HUES6 (cell line): ENCODE measurements at regions not wholly inside any gene's neighbourhood (a gene's known extent, or its start where the extent isn't known, plus 50 kb on each side); places are given as distances from the start of the nearest gene placed in this dataset.

ENCODE experiments used
- H3K27ac ChIP-seq: 2 replicates; pipeline ENCODE4 v1.7.0; 2013; ENCODE audit warnings: low read depth, mild to moderate bottlenecking, low read length, inconsistent platforms
- H3K27me3 ChIP-seq: 2 replicates; pipeline ENCODE4 v1.6.1; 2013; ENCODE audit warnings: low read length; ENCODE audit not compliant: control insufficient read depth, insufficient read depth
- H3K36me3 ChIP-seq: 2 replicates; pipeline ENCODE4 v1.6.1; 2013; ENCODE audit warnings: low read length; ENCODE audit not compliant: control insufficient read depth, insufficient read depth
- H3K4me1 ChIP-seq: 2 replicates; pipeline ENCODE4 v1.6.1; 2013; ENCODE audit warnings: low read length; ENCODE audit not compliant: control insufficient read depth, insufficient read depth
- H3K4me3 ChIP-seq: 2 replicates; pipeline ENCODE4 v1.5.1; 2013; ENCODE audit warnings: low read depth, low read length
- H3K9ac ChIP-seq: one replicate; pipeline ENCODE4 v1.6.1; 2013; ENCODE audit warnings: mild to moderate bottlenecking, low read length
- H3K9me3 ChIP-seq: 2 replicates; pipeline ENCODE4 v1.6.1; 2013; ENCODE audit warnings: low read depth, low read length; ENCODE audit not compliant: control insufficient read depth, insufficient read depth

DNA sequence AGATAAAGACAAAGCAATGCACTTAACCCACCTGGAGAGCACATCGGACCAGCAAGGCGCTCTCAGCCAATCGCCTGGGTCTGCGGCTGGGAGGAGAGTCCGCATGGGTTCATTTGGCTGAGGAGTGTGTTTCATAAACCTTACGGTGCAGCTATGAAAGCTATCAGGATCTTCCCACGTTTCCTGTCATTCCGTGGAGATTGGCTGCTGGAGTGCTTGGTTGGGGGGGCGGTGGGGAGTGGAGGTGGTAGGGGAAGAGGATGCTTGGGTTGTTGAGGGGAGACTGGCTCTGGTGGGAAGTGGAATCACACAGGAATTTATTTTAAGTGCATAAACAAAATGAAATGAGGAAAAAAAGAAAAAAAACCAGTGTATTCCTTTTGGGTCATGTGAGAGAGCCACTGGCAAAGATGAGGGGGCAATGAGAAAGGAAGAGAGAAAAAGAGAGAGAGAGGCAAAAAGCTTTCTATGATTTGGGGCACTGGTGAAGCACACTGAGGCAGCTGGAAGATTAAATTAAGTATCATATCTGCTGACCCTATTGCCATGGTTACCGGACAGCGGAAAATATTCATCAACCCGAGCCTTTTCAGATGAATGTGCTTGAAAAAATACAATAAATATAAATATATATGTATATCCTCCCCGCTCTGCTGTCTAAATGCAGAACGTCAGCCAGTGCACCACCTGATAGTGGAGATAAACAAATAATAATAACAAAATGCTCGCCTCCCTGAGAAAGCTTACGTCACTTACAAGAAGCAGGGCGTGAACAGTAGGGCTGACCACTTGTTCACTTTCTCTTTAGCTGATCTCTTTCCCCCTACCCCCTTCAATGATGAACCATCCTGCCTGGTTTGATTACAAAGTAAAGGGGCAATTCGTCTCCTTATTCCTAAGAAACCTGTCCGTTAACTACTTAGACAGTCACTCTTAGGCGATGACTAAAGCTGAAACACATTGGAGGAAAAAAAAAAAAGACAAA is 457.0 kb upstream of the ZFHX3 start:
- Histone ChIP-seq H3K27me3 (peaks cover 3% of the 10 kb centered on the region; the same call in 1 of the 2 replicates), H3K27ac (no peak overlapping the region), H3K4me1 (0 out of 2 replicates have a peak, but pooled peaks cover 3% of the 10 kb centered on the region), H3K4me3 (no peak overlapping the region), H3K36me3 (no peaks in the 10 kb centered on the region), H3K9ac (no peak overlapping the region), H3K9me3 (no peaks in the 10 kb centered on the region)

- H3K27ac ChIP-seq, result no peak overlapping the region
- H3K4me3 ChIP-seq, result no peak overlapping the region
- peaks cover 3% of the 10 kb centered on the region; the same call in 1 of the 2 replicates for H3K27me3 ChIP-seq
- H3K9me3 ChIP-seq, result no peaks in the 10 kb centered on the region
- H3K4me1 ChIP-seq, result 0 out of 2 replicates have a peak, but pooled peaks cover 3% of the 10 kb centered on the region
- H3K36me3 ChIP-seq, result no peaks in the 10 kb centered on the region
- no peak overlapping the region for H3K9ac ChIP-seq
Observed at GRCh38 chr16:73503093-73503492, 455.2 kb upstream of the ZFHX3 start.

DNA sequence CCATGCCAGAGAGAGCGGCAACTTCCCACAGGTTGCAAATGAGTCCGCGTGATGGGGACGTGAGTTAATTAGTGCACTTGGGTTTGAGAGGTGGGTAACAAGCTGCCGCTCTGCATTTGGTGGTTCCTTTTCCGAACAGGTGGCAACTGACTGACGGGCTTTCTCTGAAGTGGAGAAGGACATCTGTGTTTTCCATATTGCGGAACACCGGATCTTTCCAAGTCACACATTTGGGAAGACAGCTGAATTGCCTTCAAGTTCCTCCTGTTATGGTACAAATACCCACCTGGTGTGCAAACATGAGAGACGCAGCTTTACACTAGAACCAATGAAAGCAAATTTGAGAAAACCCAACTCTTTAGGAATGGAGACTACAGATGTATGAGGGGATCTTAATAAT is 451.3 kb upstream of the ZFHX3 start:
- Histone ChIP-seq H3K9ac (no peak overlapping the region), H3K27me3 (no peaks in the 10 kb centered on the region), H3K9me3 (no peaks in the 10 kb centered on the region), H3K27ac (no peak overlapping the region), H3K4me3 (no peak overlapping the region), H3K4me1 (no peaks in the 10 kb centered on the region), H3K36me3 (no peaks in the 10 kb centered on the region)

DNA sequence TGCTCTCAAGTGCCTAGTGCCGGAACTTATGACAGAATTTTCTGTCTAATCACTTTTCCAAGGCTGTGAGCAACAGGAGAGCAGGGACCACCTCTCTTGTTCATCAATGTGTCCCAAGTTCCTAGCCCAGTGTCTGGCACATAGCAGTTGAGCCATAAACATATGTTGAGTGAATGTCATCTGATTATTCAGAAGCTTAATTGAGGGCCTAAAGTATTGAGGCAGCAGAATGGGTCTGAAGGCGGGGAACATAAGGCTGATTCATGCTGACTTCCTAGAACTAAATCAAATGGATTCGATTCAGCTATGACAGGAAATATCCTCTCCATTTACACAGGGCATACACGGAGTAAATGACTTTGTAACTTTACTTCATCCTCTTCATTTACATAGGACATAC is 438.0 kb upstream of the ZFHX3 start:
- Histone ChIP-seq H3K36me3 (no peaks in the 10 kb centered on the region), H3K9ac (no peak overlapping the region), H3K27ac (no peak overlapping the region), H3K4me1 (peaks cover 29% of the 10 kb centered on the region), H3K4me3 (no peak overlapping the region), H3K27me3 (peaks cover 50% of the 10 kb centered on the region), H3K9me3 (peaks cover 1% of the 10 kb centered on the region; the same call in 1 of the 2 replicates)

DNA sequence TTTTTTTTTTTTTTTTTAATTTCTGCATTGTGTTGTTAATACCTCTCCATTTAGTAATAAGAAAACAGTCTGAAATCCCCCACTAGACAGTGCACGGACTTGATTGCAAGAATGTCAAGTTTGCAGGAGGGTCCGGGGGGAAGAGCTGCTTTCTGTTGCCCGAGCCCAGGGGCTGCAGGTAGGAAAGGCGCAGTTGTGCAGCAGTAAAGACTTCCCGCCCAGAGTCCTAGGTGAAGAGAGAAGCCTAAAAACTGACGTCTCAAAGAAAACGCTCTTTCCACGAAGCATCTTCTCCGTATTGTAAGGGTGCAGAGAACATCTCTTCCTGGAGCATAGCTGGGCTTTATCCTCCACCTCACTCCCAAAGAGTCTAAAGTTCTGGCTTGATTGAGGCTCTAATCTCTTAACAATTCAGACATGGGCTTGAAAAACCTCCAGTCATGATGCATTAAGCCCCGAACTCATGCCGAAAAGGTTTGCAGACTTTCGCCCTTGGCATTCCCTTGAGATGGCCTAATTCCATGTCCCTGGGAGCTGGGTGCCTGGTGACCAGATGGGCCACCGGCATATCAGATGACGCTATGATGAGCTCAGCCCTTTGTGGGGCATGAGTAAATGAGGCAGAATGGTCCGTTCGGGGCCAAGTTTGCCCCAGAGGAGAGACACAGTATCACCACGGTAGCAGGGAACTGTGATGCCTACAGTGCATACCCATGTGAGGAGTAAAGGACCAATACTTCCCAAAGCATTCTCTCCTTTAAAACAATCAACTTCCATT is 436.2 kb upstream of the ZFHX3 start:
- Histone ChIP-seq H3K27ac (no peak overlapping the region), H3K36me3 (no peaks in the 10 kb centered on the region), H3K27me3 (peaks cover 50% of the 10 kb centered on the region), H3K9me3 (no peaks in the 10 kb centered on the region), H3K4me3 (peak overlapping the region; percentile 49), H3K4me1 (peaks cover 29% of the 10 kb centered on the region), H3K9ac (no peak overlapping the region)

DNA sequence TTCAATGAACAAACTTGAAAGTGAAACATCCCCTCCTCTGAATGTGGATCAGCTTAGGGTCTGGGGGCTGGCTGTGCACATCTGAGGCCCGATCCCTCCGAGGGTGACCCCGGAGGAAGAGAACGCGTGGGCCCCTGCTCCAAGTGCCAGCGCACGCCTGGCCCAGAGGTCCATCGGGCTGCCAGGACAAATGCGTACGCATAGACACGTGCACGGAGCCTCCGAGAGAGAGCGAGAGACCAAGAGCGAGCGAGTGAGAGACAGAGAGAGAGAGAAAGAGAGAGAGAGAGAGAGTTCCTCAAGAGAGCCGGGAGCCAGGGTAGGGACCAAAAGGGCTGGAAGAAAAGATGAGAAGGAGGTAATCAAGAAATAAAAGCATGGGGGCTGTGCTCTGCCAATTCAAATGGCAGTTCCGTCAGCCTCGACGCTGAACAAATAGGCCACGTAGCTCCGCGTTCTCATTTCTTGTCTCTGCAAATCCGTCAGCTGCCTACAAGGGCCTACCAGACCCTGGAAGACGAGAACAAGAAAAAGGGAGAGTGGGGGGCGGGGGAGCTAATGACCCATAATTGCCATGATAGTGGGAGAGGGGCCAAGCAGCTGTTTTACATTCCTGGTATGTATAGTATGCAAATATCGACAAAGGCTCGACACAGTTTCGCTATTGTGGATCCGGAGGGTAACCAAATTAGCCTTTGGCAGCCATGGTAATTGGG is 435.3 kb upstream of the ZFHX3 start:
- Histone ChIP-seq H3K36me3 (no peaks in the 10 kb centered on the region), H3K27ac (no peak overlapping the region), H3K4me1 (peaks cover 29% of the 10 kb centered on the region), H3K4me3 (peak overlapping the region; percentile 49), H3K9ac (peak overlapping the region; percentile 52), H3K27me3 (peaks cover 50% of the 10 kb centered on the region), H3K9me3 (no peaks in the 10 kb centered on the region)

DNA sequence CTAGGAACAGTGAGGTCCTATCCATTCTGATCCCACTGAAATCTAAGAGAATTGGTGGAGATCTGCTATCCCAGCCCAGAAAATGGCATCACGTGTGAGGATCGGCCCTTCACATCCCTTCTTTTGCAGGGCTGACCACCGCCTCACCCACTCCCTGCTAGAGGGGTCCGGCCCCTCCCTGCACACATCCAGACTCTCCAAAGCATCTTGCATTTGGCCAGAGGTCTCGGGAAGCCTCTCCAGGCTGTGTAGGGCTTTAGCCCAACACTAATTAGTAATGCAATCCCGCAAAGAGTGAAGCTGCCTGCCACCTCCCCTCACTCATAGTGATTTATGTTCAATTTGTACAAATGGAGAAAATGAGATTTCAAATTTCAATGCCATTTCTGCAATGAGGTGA is 434.4 kb upstream of the ZFHX3 start:
- Histone ChIP-seq H3K27me3 (peaks cover 44% of the 10 kb centered on the region), H3K9ac (no peak overlapping the region), H3K9me3 (no peaks in the 10 kb centered on the region), H3K36me3 (no peaks in the 10 kb centered on the region), H3K27ac (no peak overlapping the region), H3K4me1 (peaks cover 29% of the 10 kb centered on the region), H3K4me3 (no peak overlapping the region)

- Histone ChIP-seq H3K27me3 (peaks cover 38% of the 10 kb centered on the region), H3K4me3 (no peak overlapping the region), H3K27ac (no peak overlapping the region), H3K36me3 (no peaks in the 10 kb centered on the region), H3K4me1 (peaks cover 29% of the 10 kb centered on the region), H3K9me3 (no peaks in the 10 kb centered on the region), H3K9ac (no peak overlapping the region)
Observed at GRCh38 chr16:73480381-73480780, 432.5 kb upstream of the ZFHX3 start.

DNA sequence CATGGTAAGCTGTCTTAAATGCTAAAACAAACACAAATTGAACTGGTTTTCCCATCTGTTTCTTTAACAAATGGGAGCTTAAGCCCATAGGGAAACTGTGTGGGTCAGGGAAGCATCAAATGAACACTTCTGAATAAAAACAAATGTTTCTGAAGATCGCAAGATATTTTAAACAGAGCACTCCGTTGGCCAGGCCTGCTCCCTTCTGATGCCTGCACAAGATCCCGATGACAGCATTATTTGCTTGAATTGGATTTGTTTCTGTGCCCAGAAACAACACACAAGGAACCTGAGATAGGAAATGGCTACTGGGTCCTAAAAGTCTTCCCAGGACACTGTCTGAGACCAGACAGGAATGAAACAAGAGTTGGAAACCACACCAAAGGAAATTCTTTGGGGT is 425.8 kb upstream of the ZFHX3 start:
- H3K27ac ChIP-seq, result no peak overlapping the region
- no peaks in the 10 kb centered on the region for H3K9me3 ChIP-seq
- H3K4me1 ChIP-seq, result no peaks in the 10 kb centered on the region
- H3K27me3 ChIP-seq, result no peaks in the 10 kb centered on the region; the same call in 1 of the 2 replicates
- H3K4me3 ChIP-seq, result no peak overlapping the region
- no peaks in the 10 kb centered on the region for H3K36me3 ChIP-seq
- no peak overlapping the region for H3K9ac ChIP-seq

GRCh38 chr16:73464834-73465233 is 416.9 kb upstream of the ZFHX3 start:
- H3K27me3 ChIP-seq, result no peaks in the 10 kb centered on the region
- H3K36me3 ChIP-seq, result no peaks in the 10 kb centered on the region
- H3K4me1 ChIP-seq, result no peaks in the 10 kb centered on the region
- no peak overlapping the region for H3K4me3 ChIP-seq
- H3K27ac ChIP-seq, result no peak overlapping the region
- H3K9ac ChIP-seq, result no peak overlapping the region
- H3K9me3 ChIP-seq, result peaks cover 9% of the 10 kb centered on the region
